ENCODE measurements at regions not wholly inside any gene's neighbourhood (a gene's known extent, or its start where the extent isn't known, plus 50 kb on each side); places are given as distances from the start of the nearest gene placed in this dataset.

DNA sequence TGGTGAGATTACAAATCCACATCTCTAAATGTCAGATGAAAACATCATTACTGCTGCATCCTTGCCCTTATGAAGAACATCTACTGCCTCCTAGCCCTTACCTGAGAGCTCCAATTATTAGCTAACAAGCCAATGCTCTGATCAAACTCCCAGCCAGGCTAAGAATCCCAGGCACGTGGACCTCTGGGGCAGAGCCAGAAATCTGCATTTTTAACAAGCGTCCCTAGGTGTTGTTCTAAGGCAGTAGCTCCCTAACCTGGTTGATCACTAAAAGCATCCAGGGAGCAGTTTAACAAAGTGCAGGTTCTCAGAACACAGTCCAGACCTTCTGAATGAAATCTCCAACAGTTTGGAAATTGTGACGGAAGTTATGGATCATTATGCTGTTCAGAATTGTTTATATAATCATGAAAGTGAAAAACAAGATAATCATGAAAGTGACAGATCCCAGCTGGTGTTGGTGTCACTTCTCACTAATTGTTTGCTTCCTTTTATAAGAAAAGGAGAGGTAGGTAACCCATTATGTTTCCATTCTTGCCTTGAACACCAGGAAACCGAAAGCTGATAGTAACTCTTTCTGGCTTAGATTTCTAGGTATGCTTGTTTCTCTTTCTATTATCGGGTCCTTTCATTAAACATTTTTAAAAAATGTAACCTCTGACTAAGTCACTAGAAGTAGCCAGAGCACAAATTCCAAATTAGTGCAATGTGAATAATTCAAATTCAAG is 216.5 kb upstream of the NR4A3 start:
- peaks cover 0 to 6% (median 6%) of the 10 kb centered on the region in 5 donors for H3K4me1 ChIP-seq (ENCODE audit: control insufficient read depth in 5 of 5, insufficient read depth in 5 of 5, low read length in 5 of 5)
- H3K4me3 ChIP-seq (ENCODE audit: low read depth in 1 of 5, low read length in 5 of 5) = no peak overlapping the region
- no peaks in the 10 kb centered on the region for H3K27me3 ChIP-seq (ENCODE audit: control insufficient read depth in 5 of 5, insufficient read depth in 4 of 5, low read length in 5 of 5)
- H3K9me3 ChIP-seq (ENCODE audit: control insufficient read depth in 5 of 5, low read length in 5 of 5) = no peaks in the 10 kb centered on the region
- no peak overlapping the region for H3K27ac ChIP-seq (ENCODE audit: low read depth, low read length)
- H3K36me3 ChIP-seq (ENCODE audit: control insufficient read depth in 5 of 5, insufficient read depth in 5 of 5, low read length in 5 of 5) = no peaks in the 10 kb centered on the region
- no peak overlapping the region for H3K9ac ChIP-seq (ENCODE audit: low read length in 5 of 5)

DNA sequence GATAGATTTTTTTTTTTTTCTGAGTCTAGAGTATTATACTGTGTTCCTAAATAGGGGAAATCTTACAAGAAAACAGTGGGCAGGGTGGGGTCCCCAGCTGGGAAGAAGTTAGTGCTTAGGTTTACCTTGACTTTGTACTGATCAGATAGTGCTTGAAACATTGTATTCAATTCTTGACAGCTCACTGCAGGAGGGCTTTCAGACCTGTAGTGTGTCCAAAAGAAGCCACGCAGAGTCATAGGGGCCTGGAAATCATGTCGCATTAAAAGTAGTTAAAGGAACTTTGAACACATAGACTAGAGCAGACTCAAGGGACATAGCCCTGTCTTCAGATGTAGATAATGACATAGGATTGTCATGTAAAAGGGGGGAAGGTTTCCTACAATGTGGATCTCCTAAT is 215.4 kb upstream of the NR4A3 start:
- Histone ChIP-seq H3K36me3 (ENCODE audit: control insufficient read depth in 5 of 5, insufficient read depth in 5 of 5, low read length in 5 of 5) (no peaks in the 10 kb centered on the region), H3K4me1 (ENCODE audit: control insufficient read depth in 5 of 5, insufficient read depth in 5 of 5, low read length in 5 of 5) (peaks cover 0 to 5% (median 5%) of the 10 kb centered on the region in 5 donors), H3K9ac (ENCODE audit: low read length in 5 of 5) (no peak overlapping the region), H3K27ac (ENCODE audit: low read depth, low read length) (no peak overlapping the region), H3K4me3 (ENCODE audit: low read depth in 1 of 5, low read length in 5 of 5) (no peak overlapping the region), H3K27me3 (ENCODE audit: control insufficient read depth in 5 of 5, insufficient read depth in 4 of 5, low read length in 5 of 5) (no peaks in the 10 kb centered on the region), H3K9me3 (ENCODE audit: control insufficient read depth in 5 of 5, low read length in 5 of 5) (no peaks in the 10 kb centered on the region)

DNA sequence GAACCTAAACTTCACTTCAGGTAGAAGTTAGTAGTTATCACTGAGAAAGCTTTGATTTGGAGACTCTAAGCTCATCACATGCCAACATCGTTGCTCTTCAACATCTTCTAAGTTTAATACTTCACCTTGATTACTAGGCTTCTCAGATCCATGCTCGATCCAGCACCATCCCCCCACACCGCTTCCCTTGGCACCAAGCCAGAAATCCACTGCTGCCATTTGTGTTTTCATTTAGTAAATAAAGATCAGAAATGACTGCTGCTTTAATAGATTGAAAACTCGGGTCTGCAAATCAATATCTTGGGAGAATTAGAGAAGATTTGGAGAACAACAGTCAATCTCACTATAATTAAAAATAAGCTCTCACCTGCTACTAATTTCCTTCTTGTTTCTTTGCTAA is 214.7 kb upstream of the NR4A3 start:
- H3K36me3 ChIP-seq (ENCODE audit: control insufficient read depth in 5 of 5, insufficient read depth in 5 of 5, low read length in 5 of 5) = no peaks in the 10 kb centered on the region
- no peak overlapping the region for H3K9ac ChIP-seq (ENCODE audit: low read length in 5 of 5)
- no peaks in the 10 kb centered on the region for H3K9me3 ChIP-seq (ENCODE audit: control insufficient read depth in 5 of 5, low read length in 5 of 5)
- H3K27me3 ChIP-seq (ENCODE audit: control insufficient read depth in 5 of 5, insufficient read depth in 4 of 5, low read length in 5 of 5) = no peaks in the 10 kb centered on the region
- peaks cover 0 to under 1% (median 0%) of the 10 kb centered on the region in 5 donors for H3K4me1 ChIP-seq (ENCODE audit: control insufficient read depth in 5 of 5, insufficient read depth in 5 of 5, low read length in 5 of 5)
- H3K27ac ChIP-seq (ENCODE audit: low read depth, low read length) = no peak overlapping the region
- H3K4me3 ChIP-seq (ENCODE audit: low read depth in 1 of 5, low read length in 5 of 5) = no peak overlapping the region

DNA sequence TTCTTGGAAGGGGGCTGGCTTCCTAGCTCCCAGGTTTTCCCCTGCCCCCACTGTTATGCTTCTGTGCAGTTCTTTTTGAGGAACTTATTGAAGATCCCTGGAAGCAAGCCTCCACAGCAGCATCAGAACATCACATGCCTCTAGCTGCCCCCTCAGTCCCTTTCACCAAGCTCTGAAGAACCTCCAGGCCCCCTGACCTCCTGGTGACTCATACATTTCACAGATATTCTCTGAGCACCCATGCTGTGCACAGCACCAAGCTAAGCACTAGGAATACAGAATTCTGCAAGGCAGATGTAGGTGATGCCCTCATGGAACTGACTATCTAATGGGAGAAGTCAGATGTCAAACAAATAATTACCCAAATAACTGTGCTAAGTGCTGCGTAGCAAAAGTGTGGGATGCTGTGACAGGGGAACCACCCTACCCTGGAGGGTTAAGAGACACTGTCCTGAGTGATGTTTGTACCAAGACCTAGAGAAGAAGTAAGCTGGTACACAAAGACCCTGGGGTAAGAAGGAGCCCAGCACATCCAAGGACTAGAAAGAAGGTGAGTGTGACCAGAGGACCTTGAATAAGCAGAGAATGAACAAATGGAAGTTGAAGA is 213.7 kb upstream of the NR4A3 start:
- no peak overlapping the region for H3K4me3 ChIP-seq (ENCODE audit: low read depth in 1 of 5, low read length in 5 of 5)
- no peak overlapping the region for H3K9ac ChIP-seq (ENCODE audit: low read length in 5 of 5)
- H3K27me3 ChIP-seq (ENCODE audit: control insufficient read depth in 5 of 5, insufficient read depth in 4 of 5, low read length in 5 of 5) = no peaks in the 10 kb centered on the region
- no peaks in the 10 kb centered on the region for H3K9me3 ChIP-seq (ENCODE audit: control insufficient read depth in 5 of 5, low read length in 5 of 5)
- no peak overlapping the region for H3K27ac ChIP-seq (ENCODE audit: low read depth, low read length)
- H3K36me3 ChIP-seq (ENCODE audit: control insufficient read depth in 5 of 5, insufficient read depth in 5 of 5, low read length in 5 of 5) = no peaks in the 10 kb centered on the region
- H3K4me1 ChIP-seq (ENCODE audit: control insufficient read depth in 5 of 5, insufficient read depth in 5 of 5, low read length in 5 of 5) = no peaks in the 10 kb centered on the region

DNA sequence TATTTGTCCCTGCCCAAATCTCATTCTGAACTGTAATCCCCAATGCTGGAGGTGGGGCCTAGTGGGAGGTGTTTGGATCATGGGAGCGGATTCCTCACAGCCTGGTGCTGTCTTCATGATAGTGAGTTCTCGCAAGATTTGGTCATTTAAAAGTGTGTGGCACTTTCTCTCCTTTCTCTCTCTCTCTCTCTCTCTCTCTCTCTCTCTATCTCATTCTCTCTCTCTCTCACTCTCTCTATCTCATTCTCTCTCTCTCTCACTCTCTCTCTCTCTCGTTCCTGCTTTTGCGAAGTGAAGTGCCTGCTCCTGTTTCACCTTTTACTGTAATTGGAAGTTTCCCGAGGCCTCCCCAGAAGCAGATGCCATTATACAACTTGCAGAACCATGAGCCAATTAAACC is 207.3 kb upstream of the NR4A3 start:
- Histone ChIP-seq H3K4me1 (ENCODE audit: control insufficient read depth in 5 of 5, insufficient read depth in 5 of 5, low read length in 5 of 5) (no peaks in the 10 kb centered on the region), H3K4me3 (ENCODE audit: low read depth in 1 of 5, low read length in 5 of 5) (no peak overlapping the region), H3K27ac (ENCODE audit: low read depth, low read length) (no peak overlapping the region), H3K36me3 (ENCODE audit: control insufficient read depth in 5 of 5, insufficient read depth in 5 of 5, low read length in 5 of 5) (no peaks in the 10 kb centered on the region), H3K9me3 (ENCODE audit: control insufficient read depth in 5 of 5, low read length in 5 of 5) (no peaks in the 10 kb centered on the region), H3K27me3 (ENCODE audit: control insufficient read depth in 5 of 5, insufficient read depth in 4 of 5, low read length in 5 of 5) (no peaks in the 10 kb centered on the region), H3K9ac (ENCODE audit: low read length in 5 of 5) (no peak overlapping the region)

DNA sequence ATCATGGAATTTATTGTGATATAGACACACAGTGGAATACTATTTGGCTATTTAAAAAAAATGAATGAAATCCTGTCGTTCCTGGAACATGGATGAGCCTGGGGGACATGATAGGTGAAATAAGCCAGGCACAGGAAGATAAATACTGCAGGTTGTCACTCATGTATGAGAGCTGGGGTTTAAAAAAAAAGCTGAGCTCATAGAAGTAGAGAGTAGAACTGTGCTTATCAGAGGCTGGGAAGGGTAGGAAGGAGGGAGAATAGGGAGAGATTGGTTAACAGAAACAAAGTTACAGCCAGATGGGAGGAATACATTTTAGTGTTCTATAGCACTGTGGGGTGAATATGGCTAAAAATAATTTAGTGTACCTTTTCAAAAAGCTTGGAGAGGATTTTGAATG is 200.6 kb upstream of the NR4A3 start:
- H3K4me3 ChIP-seq (ENCODE audit: low read depth in 1 of 5, low read length in 5 of 5) = no peak overlapping the region
- no peaks in the 10 kb centered on the region for H3K36me3 ChIP-seq (ENCODE audit: control insufficient read depth in 5 of 5, insufficient read depth in 5 of 5, low read length in 5 of 5)
- H3K9me3 ChIP-seq (ENCODE audit: control insufficient read depth in 5 of 5, low read length in 5 of 5) = no peaks in the 10 kb centered on the region
- no peak overlapping the region for H3K27ac ChIP-seq (ENCODE audit: low read depth, low read length)
- H3K27me3 ChIP-seq (ENCODE audit: control insufficient read depth in 5 of 5, insufficient read depth in 4 of 5, low read length in 5 of 5) = no peaks in the 10 kb centered on the region
- no peak overlapping the region for H3K9ac ChIP-seq (ENCODE audit: low read length in 5 of 5)
- H3K4me1 ChIP-seq (ENCODE audit: control insufficient read depth in 5 of 5, insufficient read depth in 5 of 5, low read length in 5 of 5) = no peaks in the 10 kb centered on the region

DNA sequence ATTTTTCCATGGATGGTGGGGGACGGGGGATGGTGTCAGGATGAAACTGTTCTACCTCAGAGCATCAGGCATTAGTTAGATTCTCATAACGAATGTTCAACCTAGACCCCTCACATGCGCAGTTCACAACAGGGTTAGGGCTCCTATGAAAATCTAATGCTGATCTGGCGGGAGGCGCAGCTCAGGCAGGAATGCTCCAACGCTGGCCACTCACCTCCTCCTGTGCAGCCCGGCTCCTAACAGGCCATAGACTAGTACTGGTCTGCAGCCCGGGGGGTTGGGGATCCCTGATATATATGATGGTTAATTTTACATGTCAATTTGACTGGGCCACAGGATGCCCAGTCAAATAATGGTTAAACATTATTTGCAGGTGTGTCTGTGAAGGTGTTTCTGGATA is 199.0 kb upstream of the NR4A3 start:
- Histone ChIP-seq H3K27ac (ENCODE audit: low read depth, low read length) (no peak overlapping the region), H3K4me3 (ENCODE audit: low read depth in 1 of 5, low read length in 5 of 5) (no peak overlapping the region), H3K27me3 (ENCODE audit: control insufficient read depth in 5 of 5, insufficient read depth in 4 of 5, low read length in 5 of 5) (no peaks in the 10 kb centered on the region), H3K4me1 (ENCODE audit: control insufficient read depth in 5 of 5, insufficient read depth in 5 of 5, low read length in 5 of 5) (no peaks in the 10 kb centered on the region), H3K36me3 (ENCODE audit: control insufficient read depth in 5 of 5, insufficient read depth in 5 of 5, low read length in 5 of 5) (no peaks in the 10 kb centered on the region), H3K9ac (ENCODE audit: low read length in 5 of 5) (no peak overlapping the region), H3K9me3 (ENCODE audit: control insufficient read depth in 5 of 5, low read length in 5 of 5) (no peaks in the 10 kb centered on the region)

DNA sequence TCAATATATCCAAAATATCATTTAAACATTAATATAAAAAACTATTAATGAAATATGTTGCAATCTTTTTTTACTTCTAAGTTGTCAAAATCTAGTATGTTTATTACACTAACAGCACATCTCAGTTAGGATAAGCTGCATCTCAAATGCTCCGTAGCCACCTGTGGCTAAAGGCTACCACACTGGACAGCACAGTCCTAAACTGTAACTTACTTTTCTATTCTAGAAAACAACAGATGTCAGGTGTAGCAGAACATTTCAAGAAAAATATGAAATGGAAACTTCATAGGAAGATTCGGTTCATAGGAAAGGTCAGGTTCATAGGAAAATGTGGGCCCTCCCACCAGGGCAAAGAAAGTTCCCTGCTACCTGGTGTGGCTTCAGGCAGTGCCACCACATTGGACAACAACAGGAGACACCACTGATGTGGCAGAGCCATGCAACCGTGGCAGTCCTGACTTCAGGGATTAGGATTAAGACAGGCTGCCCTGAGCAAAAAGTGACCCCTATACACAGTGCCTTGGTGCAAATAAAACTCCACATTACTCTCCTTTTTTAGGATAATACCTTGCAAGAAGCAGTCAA is 197.8 kb upstream of the NR4A3 start:
- Histone ChIP-seq H3K27me3 (ENCODE audit: control insufficient read depth in 5 of 5, insufficient read depth in 4 of 5, low read length in 5 of 5) (no peaks in the 10 kb centered on the region), H3K4me3 (ENCODE audit: low read depth in 1 of 5, low read length in 5 of 5) (no peak overlapping the region)

DNA sequence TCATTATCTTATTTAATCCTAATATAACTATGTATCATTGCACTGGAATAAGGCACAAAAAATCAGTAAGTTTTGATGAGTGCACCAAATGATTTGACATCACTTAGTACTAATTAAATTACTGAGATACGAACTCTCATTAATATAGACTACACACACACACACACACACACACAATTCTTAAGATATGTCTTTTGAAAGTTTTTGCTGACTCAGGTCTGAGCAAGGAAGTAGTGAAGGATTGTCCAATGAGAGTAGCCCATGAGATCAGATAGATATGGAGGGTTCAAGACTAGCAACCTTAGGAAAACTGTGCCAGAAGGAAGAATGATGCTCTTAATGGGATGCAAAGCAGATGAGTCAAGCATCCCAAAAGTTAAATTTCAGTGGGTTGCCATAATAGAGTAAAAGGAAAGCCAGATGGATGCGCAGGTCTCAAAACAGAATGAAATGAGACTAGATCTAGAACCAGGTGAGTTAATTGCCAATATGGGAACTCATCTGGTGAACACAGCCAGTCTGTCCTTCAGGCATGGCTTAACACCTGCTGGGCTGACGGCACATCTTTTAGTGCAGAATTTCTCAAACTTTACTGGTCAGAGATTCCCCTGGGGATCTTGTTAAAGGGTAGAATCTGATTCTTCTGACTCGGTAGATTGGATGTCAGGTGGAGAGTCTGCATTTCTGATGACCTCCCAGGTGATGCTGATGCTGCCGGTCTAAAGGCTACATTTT is 197.0 kb upstream of the NR4A3 start:
- Histone ChIP-seq H3K9ac (ENCODE audit: low read length in 5 of 5) (no peak overlapping the region), H3K4me3 (ENCODE audit: low read depth in 1 of 5, low read length in 5 of 5) (no peak overlapping the region), H3K9me3 (ENCODE audit: control insufficient read depth in 5 of 5, low read length in 5 of 5) (no peaks in the 10 kb centered on the region), H3K27me3 (ENCODE audit: control insufficient read depth in 5 of 5, insufficient read depth in 4 of 5, low read length in 5 of 5) (no peaks in the 10 kb centered on the region), H3K27ac (ENCODE audit: low read depth, low read length) (no peak overlapping the region), H3K36me3 (ENCODE audit: control insufficient read depth in 5 of 5, insufficient read depth in 5 of 5, low read length in 5 of 5) (no peaks in the 10 kb centered on the region), H3K4me1 (ENCODE audit: control insufficient read depth in 5 of 5, insufficient read depth in 5 of 5, low read length in 5 of 5) (no peaks in the 10 kb centered on the region)

More for the DNA sequence above, 197.8 kb upstream of the NR4A3 start:
- Histone ChIP-seq H3K9ac (ENCODE audit: low read length in 5 of 5) (no peak overlapping the region), H3K4me1 (ENCODE audit: control insufficient read depth in 5 of 5, insufficient read depth in 5 of 5, low read length in 5 of 5) (no peaks in the 10 kb centered on the region), H3K36me3 (ENCODE audit: control insufficient read depth in 5 of 5, insufficient read depth in 5 of 5, low read length in 5 of 5) (no peaks in the 10 kb centered on the region), H3K9me3 (ENCODE audit: control insufficient read depth in 5 of 5, low read length in 5 of 5) (no peaks in the 10 kb centered on the region), H3K27ac (ENCODE audit: low read depth, low read length) (no peak overlapping the region)

DNA sequence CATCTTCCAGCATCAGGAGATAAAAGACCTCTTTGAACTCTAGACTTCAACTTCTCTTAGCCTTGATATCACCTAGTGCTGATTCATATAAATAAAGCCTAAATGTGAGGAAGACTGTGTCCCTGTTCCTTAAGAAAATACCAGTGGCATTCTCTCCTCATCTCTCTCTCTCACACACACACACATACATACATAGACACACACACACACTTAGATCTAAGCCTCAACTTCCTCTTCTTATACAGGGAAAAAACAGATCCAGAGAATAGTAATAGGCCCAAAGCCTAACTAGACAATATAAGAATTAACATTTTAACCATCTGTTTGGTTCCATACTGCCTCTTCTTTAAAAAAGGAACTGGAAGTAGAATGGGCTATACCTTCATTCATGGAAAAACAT is 195.3 kb upstream of the NR4A3 start:
- no peak overlapping the region for H3K4me3 ChIP-seq (ENCODE audit: low read depth in 1 of 5, low read length in 5 of 5)
- H3K27me3 ChIP-seq (ENCODE audit: control insufficient read depth in 5 of 5, insufficient read depth in 4 of 5, low read length in 5 of 5) = no peaks in the 10 kb centered on the region
- H3K4me1 ChIP-seq (ENCODE audit: control insufficient read depth in 5 of 5, insufficient read depth in 5 of 5, low read length in 5 of 5) = no peaks in the 10 kb centered on the region
- no peaks in the 10 kb centered on the region for H3K9me3 ChIP-seq (ENCODE audit: control insufficient read depth in 5 of 5, low read length in 5 of 5)
- H3K9ac ChIP-seq (ENCODE audit: low read length in 5 of 5) = no peak overlapping the region
- no peaks in the 10 kb centered on the region for H3K36me3 ChIP-seq (ENCODE audit: control insufficient read depth in 5 of 5, insufficient read depth in 5 of 5, low read length in 5 of 5)
- H3K27ac ChIP-seq (ENCODE audit: low read depth, low read length) = no peak overlapping the region

Data from subcutaneous abdominal adipose tissue (tissue), 5 donors.